Suprapubic skin (tissue), 4 donors: ENCODE measurements at regions not wholly inside any gene's neighbourhood (a gene's known extent, or its start where the extent isn't known, plus 50 kb on each side); places are given as distances from the start of the nearest gene placed in this dataset.

Experiments
- CTCF ChIP-seq, 2 donors: fragments of 200-600 bp in 1 of 2; fragments of 450-650 bp in 1 of 2; sonication (generic) in 1 of 2; IDR thresholded peaks; one replicate each; pipeline ENCODE4 v1.5.1; 2016 to 2019; ENCODE audit warnings: antibody characterized with exemption in 2 of 2, mild to moderate bottlenecking in 1 of 2, moderate library complexity in 1 of 2
- EP300 ChIP-seq: sonication (generic); formaldehyde crosslinking; IDR thresholded peaks from one replicate; pipeline ENCODE4 v1.6.1; 2017; ENCODE audit warnings: antibody characterized with exemption
- POLR2A ChIP-seq, 2 donors: fragments of 450-650 bp; IDR thresholded peaks; one replicate each; pipeline ENCODE4 v1.6.1; 2017; ENCODE audit warnings: antibody characterized with exemption in 2 of 2, mild to moderate bottlenecking in 2 of 2, moderate library complexity in 2 of 2
- POLR2AphosphoS5 ChIP-seq, 3 donors: sonication (generic); formaldehyde crosslinking; IDR thresholded peaks; one replicate each; pipeline ENCODE4 v1.6.1; 2017; ENCODE audit warnings: antibody characterized with exemption in 3 of 3

- TF ChIP-seq CTCF (IDR thresholded peaks at IDR 0.05), result no peak
- no peak for TF ChIP-seq EP300
- TF ChIP-seq POLR2A (IDR thresholded peaks at IDR 0.05), result no peak
- TF ChIP-seq POLR2AphosphoS5 (IDR thresholded peaks at IDR 0.05), result no peak
These were observed 198.1 kb upstream of the NFE2L3 start for GRCh38 chr7:25953859-25954258.
